Right forelimb (tissue), 1 donor: ENCODE measurements at regions not wholly inside any gene's neighbourhood (a gene's known extent, or its start where the extent isn't known, plus 50 kb on each side); places are given as distances from the start of the nearest gene placed in this dataset.
"Not testable (repeated sequence)": the region's sequence is repeated elsewhere in the genome, so short reads cannot be mapped to it uniquely, and the experiment has no call there.

Experiments
- DNase-seq: peaks from one replicate; pipeline ENCODE4 v3.0.0-alpha.2; 2018

DNA sequence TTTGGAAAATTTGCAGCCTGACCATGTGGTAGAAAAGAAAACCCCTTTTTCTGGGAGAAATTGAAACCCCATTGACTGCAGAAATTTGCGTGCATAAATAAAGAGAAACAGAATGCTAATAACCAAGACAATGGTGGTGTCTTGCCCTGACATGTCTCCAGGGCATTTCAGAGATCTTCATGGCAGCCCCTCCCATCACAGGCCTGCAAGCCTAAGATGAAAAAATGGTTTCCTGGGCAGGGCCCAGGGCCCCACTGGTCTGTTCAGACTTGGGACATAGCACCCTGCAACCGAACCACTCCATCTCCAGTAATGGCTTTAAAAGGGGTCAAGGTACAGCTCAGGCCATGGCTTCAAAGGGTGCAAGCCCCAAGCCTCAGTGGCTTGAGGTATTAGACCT is 71.6 kb upstream of the SGIP1 start:
- DNase-seq, result no peak

DNA sequence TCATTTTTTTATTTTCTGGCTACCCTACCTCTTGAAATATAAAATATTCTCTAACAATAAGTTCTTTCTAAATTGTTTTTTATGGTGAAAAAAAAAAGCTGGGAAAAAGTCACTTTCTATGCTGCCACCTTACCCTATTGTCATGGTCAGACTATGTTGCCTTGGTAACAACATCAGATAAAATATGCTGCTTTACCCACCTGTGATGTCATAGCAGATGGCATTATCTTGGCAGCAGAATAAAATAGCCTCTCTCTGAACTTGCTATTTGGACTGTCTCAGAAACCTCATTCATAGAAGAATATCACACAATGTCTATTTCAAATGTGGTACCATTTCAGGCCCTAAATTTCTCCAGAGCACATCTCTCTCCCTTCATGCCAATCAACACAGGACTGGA is 69.6 kb upstream of the SGIP1 start:
- no peak for DNase-seq

DNA sequence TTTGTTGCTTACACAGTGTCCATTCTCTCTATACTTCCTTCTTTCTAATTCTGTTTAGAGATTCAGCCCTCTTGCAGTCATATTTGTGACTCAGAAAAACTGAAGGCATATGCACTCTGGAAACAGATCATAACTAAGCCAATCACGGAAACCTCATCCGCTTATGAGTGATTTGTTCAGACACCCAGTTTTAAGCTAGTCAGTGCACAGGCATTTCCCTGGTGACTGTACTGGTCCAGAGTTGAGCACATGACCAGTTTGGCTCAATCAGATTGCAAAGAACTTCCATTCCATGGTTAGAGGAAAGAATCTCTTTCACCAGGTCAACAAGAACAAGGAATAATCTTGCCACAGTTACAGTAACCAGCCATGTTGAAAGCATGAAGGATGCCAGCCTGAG is 69.2 kb upstream of the SGIP1 start:
- no peak for DNase-seq

DNA sequence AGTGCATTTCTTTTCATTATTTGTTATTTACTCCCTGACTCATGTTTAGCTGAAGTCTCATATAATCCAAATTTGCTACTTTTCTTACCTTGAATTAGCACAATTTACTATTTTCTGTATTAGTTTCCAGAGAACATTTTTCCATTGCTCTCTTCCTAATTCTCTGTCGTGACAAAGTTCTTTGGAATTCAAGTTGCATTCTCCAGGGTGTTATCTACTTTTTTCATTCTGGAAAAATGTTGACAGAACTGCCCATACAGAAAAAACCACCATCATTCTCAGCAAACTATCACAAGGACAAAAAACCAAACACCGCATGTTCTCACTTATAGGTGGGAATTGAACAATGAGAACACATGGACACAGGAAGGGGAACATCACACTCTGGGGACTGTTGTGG is 67.3 kb upstream of the SGIP1 start:
- DNase-seq, result not testable (repeated sequence)

DNA sequence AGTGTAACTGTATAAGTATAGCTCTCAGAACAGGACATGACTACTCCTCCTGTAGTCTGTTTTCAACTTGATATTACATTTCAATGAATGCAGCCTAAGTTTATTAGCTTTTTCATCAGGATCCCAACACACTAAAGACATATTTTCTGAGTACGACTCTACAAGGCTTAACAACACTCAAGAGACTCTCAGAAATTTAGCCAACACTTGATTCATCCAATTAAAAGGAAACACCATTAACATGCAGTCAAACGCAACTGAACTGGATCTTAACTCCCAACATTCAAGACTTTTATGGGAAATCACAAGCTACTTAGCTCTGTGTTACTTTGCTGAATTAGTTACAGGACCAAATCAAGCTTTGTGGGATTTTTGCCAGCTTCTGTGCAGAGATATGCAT is 65.2 kb upstream of the SGIP1 start:
- no peak for DNase-seq

DNA sequence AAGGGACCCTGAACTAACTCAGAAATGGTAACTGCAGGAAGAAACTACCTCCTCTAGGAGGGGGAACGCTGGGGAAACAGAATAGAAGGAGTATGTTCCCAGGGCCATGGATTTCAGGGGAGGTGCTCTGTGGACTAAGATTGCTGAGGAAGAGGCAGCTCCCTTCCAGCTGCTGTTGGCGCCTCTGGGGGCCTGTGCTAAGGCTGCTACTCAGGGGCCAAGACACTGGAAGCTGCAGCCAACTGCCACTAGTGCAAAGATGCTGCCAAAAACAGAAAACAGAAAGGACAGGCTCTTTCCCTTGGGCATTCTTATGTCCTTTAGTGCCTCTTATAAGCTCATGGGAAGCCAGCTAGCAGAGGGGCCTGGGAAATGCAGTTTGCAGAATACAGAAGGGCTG is 58.0 kb upstream of the SGIP1 start:
- DNase-seq, result no peak

DNA sequence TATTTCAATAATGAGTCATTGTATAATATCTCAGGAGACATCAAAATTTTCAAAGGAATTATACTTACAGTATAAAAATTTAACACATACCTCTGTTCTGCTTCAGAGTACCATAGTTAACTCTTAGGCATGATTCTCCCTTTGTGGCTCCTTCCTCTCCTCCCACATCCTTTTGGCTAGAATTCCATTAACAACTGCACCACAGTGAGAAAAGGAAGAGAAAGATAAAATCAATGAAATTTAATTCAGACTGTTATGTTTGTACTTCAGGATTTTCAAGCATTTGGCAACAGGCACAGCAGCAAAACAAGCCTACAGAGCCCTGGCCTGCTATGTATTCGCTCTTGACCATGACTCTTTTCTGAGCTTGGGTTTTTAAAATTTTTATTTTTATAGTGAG is 57.2 kb upstream of the SGIP1 start:
- no peak for DNase-seq

DNA sequence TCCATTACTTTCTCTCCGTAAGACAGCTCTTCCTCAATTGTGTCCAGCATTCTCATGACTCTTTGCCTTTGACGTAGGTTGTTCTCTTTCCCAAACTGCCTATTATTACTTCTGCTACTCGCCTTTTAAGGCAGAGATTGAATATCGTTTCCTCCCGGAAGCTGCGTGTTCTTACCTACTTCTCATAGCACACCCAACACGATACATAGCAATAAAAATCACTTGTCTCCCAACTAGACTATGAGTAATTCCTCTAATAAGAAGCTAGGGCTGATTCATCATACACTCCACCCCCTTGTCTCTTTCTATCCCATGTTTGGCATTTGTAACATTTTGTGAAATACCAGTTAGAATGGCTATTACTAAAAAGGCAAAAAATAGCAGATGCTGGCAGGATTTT is 55.8 kb upstream of the SGIP1 start:
- DNase-seq, result no peak

DNA sequence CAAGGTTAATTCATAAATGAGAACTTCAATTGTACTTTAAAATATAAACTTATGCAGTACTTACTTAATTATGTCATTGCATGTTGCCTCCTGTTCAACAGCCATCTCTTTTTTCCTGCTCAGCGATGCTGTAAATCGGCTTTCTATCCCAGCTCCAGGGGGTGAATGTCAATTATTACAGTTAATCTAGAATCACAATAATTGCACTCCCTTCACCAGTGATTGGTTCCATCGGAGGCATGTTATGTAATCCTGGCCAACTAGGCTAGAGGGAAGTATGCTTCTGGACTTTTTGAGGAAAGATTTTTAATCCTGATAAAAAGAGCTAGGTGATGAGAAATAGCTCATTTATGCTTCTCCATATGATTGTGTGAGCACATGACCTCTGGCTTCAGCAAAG is 53.8 kb upstream of the SGIP1 start:
- DNase-seq, result no peak

DNA sequence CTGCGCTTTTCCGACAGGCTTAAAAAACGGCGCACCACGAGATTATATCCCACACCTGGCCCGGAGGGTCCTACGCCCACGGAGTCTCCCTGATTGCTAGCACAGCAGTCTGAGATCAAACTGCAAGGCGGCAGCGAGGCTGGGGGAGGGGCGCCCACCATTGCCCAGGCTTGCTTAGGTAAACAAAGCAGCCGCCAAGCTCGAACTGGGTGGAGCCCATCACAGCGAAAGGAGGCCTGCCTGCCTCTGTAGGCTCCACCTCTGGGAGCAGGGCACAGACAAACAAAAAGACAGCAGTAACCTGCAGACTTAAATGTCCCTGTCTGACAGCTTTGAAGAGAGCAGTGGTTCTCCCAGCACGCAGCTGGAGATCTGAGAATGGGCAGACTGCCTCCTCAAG is 52.7 kb upstream of the SGIP1 start:
- DNase-seq, result not testable (repeated sequence)
